Mesenchymal stem cell (in vitro differentiated cells and primary cell): ENCODE measurements at regions not wholly inside any gene's neighbourhood (a gene's known extent, or its start where the extent isn't known, plus 50 kb on each side); places are given as distances from the start of the nearest gene placed in this dataset.
A peak's percentile ranks its signal among the peaks of the same experiment; 100 is the strongest.

Experiments used
- DNase-seq: peaks from one replicate; pipeline ENCODE4 v3.0.0-alpha.2; 2013
- H2AFZ ChIP-seq: one replicate; pipeline ENCODE4 v1.6.1; 2013; ENCODE audit warnings: low read depth, mild to moderate bottlenecking, control low read depth, inconsistent platforms, low read length, moderate library complexity
- H2AK5ac ChIP-seq: 2 replicates; pipeline ENCODE4 v1.6.1; 2013; ENCODE audit warnings: low read length, moderate library complexity, mild to moderate bottlenecking, inconsistent platforms; ENCODE audit not compliant: severe bottlenecking
- H2BK120ac ChIP-seq: one replicate; pipeline ENCODE4 v1.6.1; 2013; ENCODE audit warnings: low read depth, mild to moderate bottlenecking, inconsistent platforms, low read length, moderate library complexity
- H2BK12ac ChIP-seq, 2 experiments: one replicate each; pipeline ENCODE4 v1.6.1; 2013; ENCODE audit warnings: inconsistent platforms in 2 of 2, low read length in 2 of 2, mild to moderate bottlenecking in 2 of 2, moderate library complexity in 2 of 2, control low read depth in 1 of 2
- H2BK15ac ChIP-seq: one replicate; pipeline ENCODE4 v1.6.1; 2013; ENCODE audit warnings: mild to moderate bottlenecking, low read depth, inconsistent platforms; ENCODE audit not compliant: poor library complexity, severe bottlenecking
- H2BK5ac ChIP-seq: 2 replicates; pipeline ENCODE4 v1.6.1; 2013; ENCODE audit warnings: low read depth, mild to moderate bottlenecking, low read length, control low read depth, inconsistent platforms; ENCODE audit not compliant: poor library complexity, severe bottlenecking
- H3K14ac ChIP-seq, 2 experiments: one replicate each; pipeline ENCODE4 v1.6.1; 2013; ENCODE audit warnings: inconsistent platforms in 2 of 2, low read length in 2 of 2, control low read depth in 1 of 2, mild to moderate bottlenecking in 1 of 2, moderate library complexity in 1 of 2
- H3K18ac ChIP-seq, 2 experiments: one replicate each; pipeline ENCODE4 v1.6.1; 2013; ENCODE audit warnings: inconsistent platforms in 2 of 2, low read length in 2 of 2, control low read depth in 1 of 2, low read depth in 1 of 2, mild to moderate bottlenecking in 1 of 2
- H3K23ac ChIP-seq, 2 experiments: one replicate each; pipeline ENCODE4 v1.6.1; 2013; ENCODE audit warnings: inconsistent platforms in 2 of 2, low read length in 2 of 2, mild to moderate bottlenecking in 2 of 2, moderate library complexity in 2 of 2, control low read depth in 1 of 2
- H3K27ac ChIP-seq: 2 replicates; pipeline ENCODE4 v1.5.1; 2013; ENCODE audit warnings: mild to moderate bottlenecking, moderate library complexity, low read length, control low read depth, inconsistent platforms; ENCODE audit not compliant: poor library complexity, severe bottlenecking
- H3K27me3 ChIP-seq, 2 experiments: 2 replicates each; pipeline versions ENCODE4 v1.6.1 to v1.7.0; 2013; ENCODE audit warnings: low read length in 2 of 2, mild to moderate bottlenecking in 2 of 2, moderate library complexity in 2 of 2, control low read depth in 1 of 2, inconsistent platforms in 1 of 2; ENCODE audit not compliant: control insufficient read depth in 1 of 2, insufficient read depth in 1 of 2
- H3K36me3 ChIP-seq, 2 experiments: 2 replicates each; pipeline versions ENCODE4 v1.6.1 to v1.7.0; 2013; ENCODE audit warnings: low read length in 2 of 2, control low read depth in 1 of 2, inconsistent platforms in 1 of 2, low read depth in 1 of 2, mild to moderate bottlenecking in 1 of 2; ENCODE audit not compliant: insufficient read depth in 2 of 2, control insufficient read depth in 1 of 2
- H3K4ac ChIP-seq, 2 experiments: one replicate each; pipeline ENCODE4 v1.6.1; 2013; ENCODE audit warnings: inconsistent platforms in 2 of 2, low read length in 2 of 2, mild to moderate bottlenecking in 2 of 2, moderate library complexity in 2 of 2, control low read depth in 1 of 2, low read depth in 1 of 2
- H3K4me1 ChIP-seq: 2 replicates; pipeline ENCODE4 v1.6.1; 2013; ENCODE audit warnings: low read depth, low read length, control low read depth; ENCODE audit not compliant: control insufficient read depth, insufficient read depth
- H3K4me2 ChIP-seq: 2 replicates; pipeline ENCODE4 v1.6.1; 2013; ENCODE audit warnings: low read length, mild to moderate bottlenecking, inconsistent platforms; ENCODE audit not compliant: poor library complexity, severe bottlenecking
- H3K4me3 ChIP-seq, 2 experiments: 2 replicates each; pipeline versions ENCODE4 v1.5.1 to v1.7.0; 2013; ENCODE audit warnings: low read length in 2 of 2, mild to moderate bottlenecking in 2 of 2, control low read depth in 1 of 2, low read depth in 1 of 2; ENCODE audit not compliant: insufficient read depth in 1 of 2
- H3K79me1 ChIP-seq: replicated peaks from 2 replicates; pipeline ENCODE4 v1.6.1; 2013; ENCODE audit warnings: mild to moderate bottlenecking, control low read depth, low read length, inconsistent platforms; ENCODE audit not compliant: poor library complexity, severe bottlenecking
- H3K9ac ChIP-seq: 2 replicates; pipeline ENCODE4 v1.7.0; 2013; ENCODE audit warnings: mild to moderate bottlenecking, low read length, moderate library complexity
- H3K9me3 ChIP-seq: 2 replicates; pipeline ENCODE4 v1.7.0; 2013; ENCODE audit warnings: mild to moderate bottlenecking, low read length; ENCODE audit not compliant: control insufficient read depth
- H4K8ac ChIP-seq: one replicate; pipeline ENCODE4 v1.6.1; 2013; ENCODE audit warnings: inconsistent platforms, mild to moderate bottlenecking, low read length, moderate library complexity
- H4K91ac ChIP-seq: one replicate; pipeline ENCODE4 v1.6.1; 2013; ENCODE audit warnings: mild to moderate bottlenecking, low read length, inconsistent platforms
- WGBS: methylation state at CpG from one replicate; pipeline ENCODE4 v1.1.7; 2013; ENCODE audit warnings: mixed read lengths; 5-methylcytosine and 5-hydroxymethylcytosine counted together

- no peak overlapping the region for H3K23ac ChIP-seq
Measured at GRCh38 chr4:123477711-123478209, 81.2 kb downstream of the SPRY1 start.

GRCh38 chr4:123478859-123479345 is 82.3 kb downstream of the SPRY1 start:
- H2BK5ac ChIP-seq = no peak overlapping the region
- H2BK12ac ChIP-seq = peak overlapping the region in 1 of 2 experiments; percentile 29
- peak overlapping the region; percentile 72 for H3K27ac ChIP-seq
- H3K4me1 ChIP-seq = peaks cover 11% of the 10 kb centered on the region
- no peaks in the 10 kb centered on the region for H3K9me3 ChIP-seq
- H4K91ac ChIP-seq = no peak overlapping the region
- no peak overlapping the region for H3K23ac ChIP-seq
- no peak overlapping the region for H2BK120ac ChIP-seq
- H3K27me3 ChIP-seq = no peaks in the 10 kb centered on the region
- H3K79me1 ChIP-seq = no peaks in the 10 kb centered on the region
- no peak overlapping the region for H4K8ac ChIP-seq
- H3K18ac ChIP-seq = peak overlapping the region; percentile 3 to 46
- DNase-seq = peak; percentile 90
- H3K4ac ChIP-seq = no peak overlapping the region
- no peak overlapping the region for H3K9ac ChIP-seq
- no peak overlapping the region for H2AK5ac ChIP-seq
- no peak overlapping the region for H2AFZ ChIP-seq
- no peak overlapping the region for H2BK15ac ChIP-seq
- H3K36me3 ChIP-seq = no peaks in the 10 kb centered on the region
- WGBS = 2% methylated on average over 6 of the region's 6 CpGs
- peak overlapping the region; percentile 4 for H3K4me2 ChIP-seq
- no peak overlapping the region for H3K14ac ChIP-seq
- no peak overlapping the region for H3K4me3 ChIP-seq

More at GRCh38 chr4:123477711-123478209, 81.2 kb downstream of the SPRY1 start:
- Histone ChIP-seq H3K4me2 (no peak overlapping the region), H3K4me1 (peaks cover 11% of the 10 kb centered on the region), H2BK5ac (no peak overlapping the region), H3K27me3 (no peaks in the 10 kb centered on the region), H2AK5ac (no peak overlapping the region), H3K18ac (peak overlapping the region in 1 of 2 experiments; percentile 28), H3K9ac (no peak overlapping the region), H3K36me3 (no peaks in the 10 kb centered on the region), H3K14ac (peak overlapping the region in 1 of 2 experiments; percentile 18), H3K4ac (peak overlapping the region in 1 of 2 experiments; percentile 19), H4K8ac (peak overlapping the region; percentile 10), H2BK12ac (peak overlapping the region in 1 of 2 experiments; percentile 90), H2BK15ac (no peak overlapping the region), H2AFZ (peak overlapping the region; percentile 73), H3K79me1 (no peaks in the 10 kb centered on the region), H3K9me3 (no peaks in the 10 kb centered on the region), H2BK120ac (no peak overlapping the region), H3K27ac (no peak overlapping the region), H3K4me3 (no peak overlapping the region), H4K91ac (peak overlapping the region; percentile 57)
- peak; percentile 93 for DNase-seq
- WGBS = 39% methylated on average over 8 of the region's 8 CpGs

- Histone ChIP-seq H2AFZ (no peak overlapping the region), H3K23ac (no peak overlapping the region), H3K9me3 (no peaks in the 10 kb centered on the region), H2BK120ac (no peak overlapping the region), H2BK15ac (no peak overlapping the region), H3K27me3 (no peaks in the 10 kb centered on the region), H3K14ac (no peak overlapping the region), H3K4ac (no peak overlapping the region), H3K4me3 (no peak overlapping the region), H3K9ac (no peak overlapping the region), H3K4me1 (peaks cover 11% of the 10 kb centered on the region), H4K91ac (no peak overlapping the region), H2AK5ac (peak overlapping the region; percentile 75), H3K36me3 (no peaks in the 10 kb centered on the region), H3K4me2 (no peak overlapping the region), H4K8ac (no peak overlapping the region), H3K18ac (no peak overlapping the region), H3K79me1 (no peaks in the 10 kb centered on the region), H2BK5ac (no peak overlapping the region), H3K27ac (no peak overlapping the region), H2BK12ac (peak overlapping the region in 1 of 2 experiments; percentile 24)
- DNase-seq = peak; percentile 71
- 68% methylated on average over 2 of the region's 2 CpGs for WGBS
Measured at GRCh38 chr4:123479944-123480343, 83.3 kb downstream of the SPRY1 start.

DNA sequence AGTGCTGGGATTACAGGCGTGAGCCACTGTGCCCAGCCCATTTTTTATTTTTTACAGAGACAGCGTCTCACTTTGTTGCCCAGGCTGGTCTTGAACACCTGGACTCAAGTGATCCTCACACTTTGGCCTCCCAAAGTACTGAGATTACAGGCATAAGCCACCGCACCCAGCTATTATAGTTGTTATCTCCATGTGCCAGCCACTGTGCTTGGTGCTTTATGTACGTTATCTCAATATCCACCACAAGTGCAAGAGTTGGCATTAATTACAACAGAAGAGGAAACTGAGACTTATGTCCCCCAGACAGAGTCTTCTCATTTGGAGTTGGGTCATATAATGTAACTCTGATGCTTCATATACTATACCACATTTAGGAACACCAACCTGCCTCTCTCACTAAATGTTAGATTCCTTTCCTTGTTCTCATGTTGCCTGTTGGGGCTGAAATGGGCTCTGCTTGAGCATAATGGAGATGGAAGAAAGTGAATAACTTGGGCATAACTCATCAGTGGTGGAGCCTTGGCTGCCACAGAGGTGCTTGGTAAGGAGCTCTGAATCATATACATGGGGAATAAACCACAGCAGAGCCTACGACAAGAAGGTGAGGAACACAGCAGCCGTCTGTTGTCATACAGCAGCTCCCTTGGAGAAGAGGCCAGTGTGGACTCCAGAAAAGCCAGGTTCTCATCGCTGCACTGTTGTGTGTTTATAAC is 84.3 kb downstream of the SPRY1 start:
- peak overlapping the region; percentile 53 to 54 for H2BK12ac ChIP-seq
- no peak overlapping the region for H3K9ac ChIP-seq
- no peaks in the 10 kb centered on the region for H3K79me1 ChIP-seq
- peaks cover 11% of the 10 kb centered on the region for H3K4me1 ChIP-seq
- no peak overlapping the region for H3K23ac ChIP-seq
- H3K4me2 ChIP-seq = no peak overlapping the region
- peak overlapping the region; percentile 41 for H4K8ac ChIP-seq
- peak overlapping the region in 1 of 2 experiments; percentile 39 for H3K14ac ChIP-seq
- H2AK5ac ChIP-seq = no peak overlapping the region
- no peak overlapping the region for H2AFZ ChIP-seq
- no peak overlapping the region for H2BK5ac ChIP-seq
- peak; percentile 62 for DNase-seq
- H3K4me3 ChIP-seq = no peak overlapping the region
- no peaks in the 10 kb centered on the region for H3K9me3 ChIP-seq
- H3K36me3 ChIP-seq = no peaks in the 10 kb centered on the region
- H3K4ac ChIP-seq = peak overlapping the region; percentile 25 to 68
- H3K27ac ChIP-seq = no peak overlapping the region
- no peaks in the 10 kb centered on the region for H3K27me3 ChIP-seq
- 71% methylated on average over 7 of the region's 7 CpGs for WGBS
- peak overlapping the region; percentile 34 for H4K91ac ChIP-seq
- H3K18ac ChIP-seq = peak overlapping the region in 1 of 2 experiments; percentile 12
- H2BK120ac ChIP-seq = no peak overlapping the region
- H2BK15ac ChIP-seq = no peak overlapping the region
